ENCODE measurements at regions not wholly inside any gene's neighbourhood (a gene's known extent, or its start where the extent isn't known, plus 50 kb on each side); places are given as distances from the start of the nearest gene placed in this dataset.

GRCh38 chr2:5976531-5977065, 284.4 kb downstream of the SOX11 start:
- TF ChIP-seq CTCF (IDR thresholded peaks at IDR 0.05) (no peak), POLR2A (IDR thresholded peaks at IDR 0.05) (no peak)

Data from Peyer's patch (tissue), 4 donors.